ENCODE measurements at regions not wholly inside any gene's neighbourhood (a gene's known extent, or its start where the extent isn't known, plus 50 kb on each side); places are given as distances from the start of the nearest gene placed in this dataset.
A peak's percentile ranks its signal among the peaks of the same experiment; 100 is the strongest.

DNA sequence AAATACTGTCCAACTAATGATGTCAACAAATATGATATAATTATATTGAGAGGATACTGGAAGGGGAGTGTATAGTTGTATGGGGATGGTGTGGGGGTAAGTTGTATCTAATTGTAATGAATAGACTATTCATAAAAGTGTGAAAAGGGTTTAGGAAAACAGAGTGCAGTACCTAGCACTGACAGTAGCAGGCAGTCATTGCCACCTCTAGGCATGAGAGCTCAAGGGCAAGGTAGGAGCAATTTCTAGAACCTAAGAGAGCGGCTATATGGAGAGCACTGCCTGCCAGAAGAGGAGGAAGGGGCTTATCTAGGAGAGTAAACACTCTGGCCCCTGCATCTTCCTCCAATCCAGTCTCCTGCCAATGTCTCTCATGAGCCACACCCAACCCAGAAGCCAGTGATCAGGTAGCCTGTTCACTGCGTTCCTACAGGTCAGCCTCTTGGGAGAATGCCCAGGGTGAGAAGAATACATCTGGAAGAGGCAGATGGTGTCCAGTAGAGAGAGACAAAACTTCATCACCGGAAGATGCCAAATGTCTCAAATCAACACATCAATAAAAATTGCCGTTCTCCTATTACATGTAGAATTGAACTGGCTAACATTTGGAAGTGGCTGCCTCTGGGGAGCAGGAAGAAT, 200.0 kb downstream of the LY86 start:
- TF ChIP-seq, protein P1, sequence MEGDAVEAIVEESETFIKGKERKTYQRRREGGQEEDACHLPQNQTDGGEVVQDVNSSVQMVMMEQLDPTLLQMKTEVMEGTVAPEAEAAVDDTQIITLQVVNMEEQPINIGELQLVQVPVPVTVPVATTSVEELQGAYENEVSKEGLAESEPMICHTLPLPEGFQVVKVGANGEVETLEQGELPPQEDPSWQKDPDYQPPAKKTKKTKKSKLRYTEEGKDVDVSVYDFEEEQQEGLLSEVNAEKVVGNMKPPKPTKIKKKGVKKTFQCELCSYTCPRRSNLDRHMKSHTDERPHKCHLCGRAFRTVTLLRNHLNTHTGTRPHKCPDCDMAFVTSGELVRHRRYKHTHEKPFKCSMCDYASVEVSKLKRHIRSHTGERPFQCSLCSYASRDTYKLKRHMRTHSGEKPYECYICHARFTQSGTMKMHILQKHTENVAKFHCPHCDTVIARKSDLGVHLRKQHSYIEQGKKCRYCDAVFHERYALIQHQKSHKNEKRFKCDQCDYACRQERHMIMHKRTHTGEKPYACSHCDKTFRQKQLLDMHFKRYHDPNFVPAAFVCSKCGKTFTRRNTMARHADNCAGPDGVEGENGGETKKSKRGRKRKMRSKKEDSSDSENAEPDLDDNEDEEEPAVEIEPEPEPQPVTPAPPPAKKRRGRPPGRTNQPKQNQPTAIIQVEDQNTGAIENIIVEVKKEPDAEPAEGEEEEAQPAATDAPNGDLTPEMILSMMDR (conservative IDR thresholded peaks at IDR 0.05) = peak; percentile 88
- no peak for TF ChIP-seq ZFX (IDR thresholded peaks at IDR 0.05)
